HK-2 (cell line): ENCODE measurements at regions not wholly inside any gene's neighbourhood (a gene's known extent, or its start where the extent isn't known, plus 50 kb on each side); places are given as distances from the start of the nearest gene placed in this dataset.

Source experiments
- DNase-seq: peaks from one replicate; pipeline ENCODE4 v3.0.0-alpha.2; 2018; ENCODE audit not compliant: unreplicated experiment

- DNase-seq, result no peak
Observed at GRCh38 chr2:118242216-118242615, 153.9 kb downstream of the INSIG2 start.

- DNase-seq, result no peak
Observed at GRCh38 chr2:118241128-118241527, 152.9 kb downstream of the INSIG2 start.

- no peak for DNase-seq
Observed at GRCh38 chr2:118240276-118240675, 152.0 kb downstream of the INSIG2 start.

GRCh38 chr2:118239284-118239683 lies 151.0 kb downstream of the INSIG2 start:
- no peak for DNase-seq

GRCh38 chr2:118237451-118237850 lies 149.2 kb downstream of the INSIG2 start:
- DNase-seq, result no peak

GRCh38 chr2:118232796-118233195 lies 144.5 kb downstream of the INSIG2 start:
- DNase-seq, result no peak

GRCh38 chr2:118232391-118232790 lies 144.1 kb downstream of the INSIG2 start:
- DNase-seq, result no peak

GRCh38 chr2:118231759-118232158 lies 143.5 kb downstream of the INSIG2 start:
- no peak for DNase-seq

- no peak for DNase-seq
Observed at GRCh38 chr2:118227698-118228508, 139.6 kb downstream of the INSIG2 start.

GRCh38 chr2:118225666-118226065 lies 137.4 kb downstream of the INSIG2 start:
- DNase-seq, result no peak

- DNase-seq, result no peak
Observed at GRCh38 chr2:118224895-118225311, 136.6 kb downstream of the INSIG2 start.

GRCh38 chr2:118223992-118224894 lies 136.0 kb downstream of the INSIG2 start:
- DNase-seq, result no peak

- DNase-seq, result no peak
Observed at GRCh38 chr2:118223511-118223991, 135.3 kb downstream of the INSIG2 start.

GRCh38 chr2:118222672-118223421 lies 134.6 kb downstream of the INSIG2 start:
- DNase-seq, result no peak

- no peak for DNase-seq
Observed at GRCh38 chr2:118222273-118222594, 134.0 kb downstream of the INSIG2 start.

GRCh38 chr2:118221536-118222272 lies 133.4 kb downstream of the INSIG2 start:
- DNase-seq, result no peak

- no peak for DNase-seq
Observed at GRCh38 chr2:118219611-118220010, 131.3 kb downstream of the INSIG2 start.

- DNase-seq, result no peak
Observed at GRCh38 chr2:118216224-118216623, 128.0 kb downstream of the INSIG2 start.

- no peak for DNase-seq
Observed at GRCh38 chr2:118209727-118210126, 121.5 kb downstream of the INSIG2 start.

- no peak for DNase-seq
Observed at GRCh38 chr2:118207889-118208288, 119.6 kb downstream of the INSIG2 start.

- DNase-seq, result peak; percentile 18
Observed at GRCh38 chr2:118202707-118203303, 114.5 kb downstream of the INSIG2 start.
